SKM-1 (cell line): ENCODE measurements at regions not wholly inside any gene's neighbourhood (a gene's known extent, or its start where the extent isn't known, plus 50 kb on each side); places are given as distances from the start of the nearest gene placed in this dataset.
"Not testable (repeated sequence)": the region's sequence is repeated elsewhere in the genome, so short reads cannot be mapped to it uniquely, and the experiment has no call there.

Experiments
- DNase-seq: peaks from one replicate; lab custom pipeline; 2025; ENCODE audit not compliant: unreplicated experiment; lab: John Stamatoyannopoulos, UW

GRCh38 chr13:80945328-80945727 is 604.4 kb upstream of the SPRY2 start:
- no peak for DNase-seq

- DNase-seq = no peak
Measured at GRCh38 chr13:80939581-80939980, 598.7 kb upstream of the SPRY2 start.

DNA sequence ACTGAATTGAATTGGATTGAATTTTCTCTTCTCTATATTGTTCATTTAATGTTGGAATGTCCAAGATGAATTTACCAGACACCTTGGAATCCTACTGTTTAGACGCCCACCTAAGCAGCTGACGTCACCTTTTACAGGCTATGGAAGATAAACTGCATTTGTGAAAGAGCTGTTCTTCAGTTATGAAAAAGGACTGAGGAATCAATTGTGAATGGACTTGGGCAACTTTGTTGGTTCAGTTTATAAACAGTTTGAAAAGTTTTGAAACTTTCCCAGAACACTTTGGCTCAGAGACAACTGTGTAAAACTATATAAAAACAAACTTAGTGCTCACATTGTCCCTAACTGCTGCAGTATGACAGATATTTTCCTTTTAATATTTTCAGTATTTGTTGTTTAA is 590.8 kb upstream of the SPRY2 start:
- no peak for DNase-seq

- DNase-seq = no peak
Measured at GRCh38 chr13:80931118-80931517, 590.2 kb upstream of the SPRY2 start.

DNA sequence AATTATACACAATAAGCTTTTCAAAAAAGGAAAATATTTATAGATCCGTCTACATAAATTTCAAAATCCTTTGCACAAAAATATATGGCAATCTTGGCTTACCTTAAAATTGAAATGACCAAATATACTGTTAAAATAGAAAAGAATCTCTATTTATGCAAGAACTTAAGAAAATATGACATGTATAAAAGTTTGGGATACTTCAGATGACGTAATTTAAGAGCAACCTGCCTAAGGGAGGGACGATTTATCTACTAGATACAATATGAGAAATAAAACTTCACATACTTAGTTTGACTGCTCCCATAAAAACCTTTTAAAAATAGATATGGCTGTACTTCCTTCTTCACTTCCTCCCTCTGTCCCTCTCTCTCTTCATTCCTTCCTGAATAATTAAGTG is 587.3 kb upstream of the SPRY2 start:
- DNase-seq = no peak

GRCh38 chr13:80926024-80926423 is 585.1 kb upstream of the SPRY2 start:
- DNase-seq = not testable (repeated sequence)

DNA sequence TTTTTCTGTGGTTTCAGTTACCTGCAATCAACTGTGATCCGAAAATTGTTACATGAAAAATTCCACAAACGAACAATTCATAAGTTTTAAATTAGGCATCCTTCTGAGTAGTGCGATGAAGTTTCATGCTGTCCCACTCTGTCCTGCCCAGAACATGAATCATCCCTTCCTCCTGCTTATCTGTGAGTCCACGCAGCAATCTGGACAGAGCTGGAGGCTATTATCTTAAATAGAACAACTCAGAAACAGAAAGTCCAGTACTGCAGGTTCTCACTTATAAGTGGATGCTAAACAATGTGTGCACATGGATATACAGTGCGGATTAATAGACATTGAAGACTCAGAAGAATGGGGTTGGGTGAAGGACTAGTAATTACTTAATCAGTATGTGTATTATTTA is 583.7 kb upstream of the SPRY2 start:
- no peak for DNase-seq

DNA sequence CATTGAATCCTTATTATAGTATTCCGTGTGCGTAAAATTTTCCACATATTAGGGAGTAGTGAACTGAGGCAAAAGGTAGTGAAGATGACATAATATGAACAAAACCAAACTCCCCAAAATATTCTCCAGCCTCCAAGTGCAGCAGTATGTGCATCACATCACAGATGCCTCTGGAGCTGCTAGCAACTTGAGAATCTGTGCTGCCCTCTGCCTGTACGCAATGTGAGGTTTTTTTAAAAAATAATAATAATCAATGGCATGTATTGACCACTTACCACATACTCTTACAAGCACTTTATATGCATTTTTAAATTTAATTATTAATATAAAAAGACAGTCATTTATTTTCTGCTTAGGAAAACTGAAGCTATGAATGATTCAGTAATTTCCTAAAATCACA is 583.0 kb upstream of the SPRY2 start:
- DNase-seq = no peak

GRCh38 chr13:80921971-80922370 is 581.0 kb upstream of the SPRY2 start:
- no peak for DNase-seq

DNA sequence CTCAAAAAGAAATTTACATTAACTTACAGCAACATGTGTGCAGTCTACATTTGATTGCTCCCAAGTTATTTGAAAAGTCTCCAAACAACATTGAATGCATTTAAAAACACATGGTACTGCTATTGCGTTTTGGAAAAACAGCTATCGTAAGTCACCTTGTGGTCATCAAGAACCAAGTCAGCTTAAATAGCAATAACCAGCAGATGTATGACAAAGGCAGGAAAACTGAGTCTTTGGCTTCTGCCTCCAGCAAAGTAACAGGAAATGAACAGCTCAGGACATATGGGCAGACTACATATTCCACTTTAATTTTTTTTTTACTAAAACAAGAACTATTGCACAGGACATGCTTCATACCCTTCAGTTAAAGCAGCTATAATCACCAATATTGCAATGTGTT is 580.6 kb upstream of the SPRY2 start:
- DNase-seq = no peak

DNA sequence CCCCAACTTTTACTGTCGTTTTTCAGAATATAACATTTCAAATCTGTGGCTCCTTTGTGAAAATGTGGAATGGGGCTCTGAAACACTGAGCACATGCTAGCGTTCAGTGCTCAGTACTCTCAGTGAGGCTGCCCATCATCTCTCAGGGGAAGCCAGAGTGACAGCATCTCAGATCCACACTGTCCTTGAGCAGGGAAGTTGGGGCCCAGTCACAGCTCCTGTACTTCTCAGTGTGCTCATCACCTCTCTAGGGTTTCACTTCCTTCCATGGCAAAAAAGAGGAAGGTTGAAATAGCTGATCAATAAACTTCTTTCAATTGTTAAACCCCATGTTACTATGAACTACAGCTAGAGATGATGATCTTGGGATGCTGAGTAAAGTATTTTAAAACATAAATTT is 565.9 kb upstream of the SPRY2 start:
- peak; percentile 9 for DNase-seq

DNA sequence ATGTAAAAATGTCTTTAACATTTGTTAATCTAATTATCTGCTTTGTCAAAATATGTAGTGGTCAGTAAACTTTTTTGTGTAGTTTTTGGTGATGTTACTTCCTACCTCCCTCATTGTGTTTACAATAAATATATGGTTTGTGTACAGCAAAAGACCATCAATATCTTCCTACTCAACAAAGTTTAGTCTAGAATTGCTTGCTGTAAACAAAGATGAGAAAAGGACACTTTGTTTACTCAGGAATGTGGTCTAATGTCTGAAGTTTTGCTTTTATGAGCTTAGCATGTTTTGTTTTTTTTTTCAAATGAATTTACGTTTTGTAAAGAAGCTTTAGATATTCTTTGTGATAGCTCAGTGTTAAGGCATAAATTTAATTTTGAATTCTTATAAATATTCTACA is 563.5 kb upstream of the SPRY2 start:
- no peak for DNase-seq

- no peak for DNase-seq
Measured at GRCh38 chr13:80903911-80904310, 563.0 kb upstream of the SPRY2 start.

GRCh38 chr13:80901530-80901929 is 560.6 kb upstream of the SPRY2 start:
- no peak for DNase-seq

- no peak for DNase-seq
Measured at GRCh38 chr13:80901111-80901510, 560.2 kb upstream of the SPRY2 start.

DNA sequence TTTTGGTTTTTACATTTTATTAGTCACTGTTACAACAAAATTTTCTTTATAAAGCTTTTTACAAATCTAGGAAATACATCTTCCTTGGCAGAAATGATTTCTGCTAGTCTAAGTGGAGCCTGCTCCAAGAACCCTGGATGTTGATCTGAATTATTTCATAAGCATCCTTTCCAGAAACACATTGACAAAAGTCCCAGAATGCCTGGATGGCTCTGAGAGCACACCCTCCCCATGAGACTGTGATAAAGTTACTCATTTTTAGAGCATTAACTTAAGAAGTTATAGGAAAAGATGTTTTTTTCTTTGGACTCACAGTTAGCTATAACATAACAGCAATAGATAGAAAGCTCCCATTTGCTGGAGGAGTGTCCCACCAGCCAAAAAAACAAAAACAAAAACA is 559.6 kb upstream of the SPRY2 start:
- no peak for DNase-seq

DNA sequence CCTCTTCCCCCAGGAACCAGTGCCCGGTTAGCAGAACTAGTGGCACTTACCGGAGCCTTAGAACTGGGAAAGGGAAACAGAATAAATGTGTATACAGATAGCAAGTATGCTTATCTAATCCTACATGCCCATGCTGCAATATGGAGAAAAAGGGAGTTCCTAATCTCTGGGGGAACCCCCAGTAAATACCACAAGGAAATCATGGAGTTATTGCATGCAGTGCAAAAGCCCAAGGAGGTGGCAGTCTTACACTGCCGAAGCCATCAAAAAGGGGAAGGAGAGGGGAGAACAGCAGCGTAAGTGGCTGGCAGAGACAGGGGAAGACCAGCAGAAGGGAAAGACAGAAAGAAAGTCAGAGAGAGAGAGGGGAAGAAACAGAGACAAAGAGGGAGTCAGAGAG is 556.7 kb upstream of the SPRY2 start:
- DNase-seq = not testable (repeated sequence)

GRCh38 chr13:80894917-80895316 is 554.0 kb upstream of the SPRY2 start:
- DNase-seq = no peak

DNA sequence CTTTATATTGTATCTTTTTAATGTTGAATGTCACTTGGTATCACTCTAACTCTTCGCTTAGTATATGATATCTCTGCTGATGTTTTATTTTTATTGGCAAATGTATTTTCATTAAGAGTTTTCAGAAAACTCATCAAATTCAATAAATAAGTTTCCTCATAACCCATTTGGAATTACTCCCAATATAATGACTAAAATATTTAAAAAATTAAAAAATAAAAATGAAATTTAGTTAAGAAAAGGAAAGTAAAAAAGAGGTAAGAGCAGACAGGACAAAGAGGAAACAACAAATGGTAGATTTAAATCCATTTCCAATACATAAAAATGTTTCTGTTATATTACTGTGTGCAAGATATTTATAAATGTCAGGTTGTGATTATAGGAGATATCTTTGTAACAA is 548.9 kb upstream of the SPRY2 start:
- DNase-seq = no peak

DNA sequence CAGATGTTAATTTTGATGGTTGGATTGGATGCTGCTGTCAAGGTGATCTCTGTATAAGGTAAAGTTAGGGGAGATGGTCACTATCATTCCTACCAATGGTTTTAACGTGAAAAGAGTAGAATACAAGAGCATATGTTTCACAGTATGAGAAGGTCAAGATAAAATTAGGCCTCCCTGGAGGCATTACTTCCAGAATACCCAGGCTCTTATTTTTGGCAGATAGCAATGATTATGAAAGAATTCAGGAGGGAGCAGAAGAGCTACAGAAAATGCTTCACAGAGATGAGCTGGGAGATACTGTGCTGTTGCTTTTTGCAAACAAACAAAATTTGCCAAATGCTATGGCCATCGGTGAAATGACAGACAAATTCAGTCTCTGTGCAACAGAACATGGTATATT is 547.5 kb upstream of the SPRY2 start:
- no peak for DNase-seq

DNA sequence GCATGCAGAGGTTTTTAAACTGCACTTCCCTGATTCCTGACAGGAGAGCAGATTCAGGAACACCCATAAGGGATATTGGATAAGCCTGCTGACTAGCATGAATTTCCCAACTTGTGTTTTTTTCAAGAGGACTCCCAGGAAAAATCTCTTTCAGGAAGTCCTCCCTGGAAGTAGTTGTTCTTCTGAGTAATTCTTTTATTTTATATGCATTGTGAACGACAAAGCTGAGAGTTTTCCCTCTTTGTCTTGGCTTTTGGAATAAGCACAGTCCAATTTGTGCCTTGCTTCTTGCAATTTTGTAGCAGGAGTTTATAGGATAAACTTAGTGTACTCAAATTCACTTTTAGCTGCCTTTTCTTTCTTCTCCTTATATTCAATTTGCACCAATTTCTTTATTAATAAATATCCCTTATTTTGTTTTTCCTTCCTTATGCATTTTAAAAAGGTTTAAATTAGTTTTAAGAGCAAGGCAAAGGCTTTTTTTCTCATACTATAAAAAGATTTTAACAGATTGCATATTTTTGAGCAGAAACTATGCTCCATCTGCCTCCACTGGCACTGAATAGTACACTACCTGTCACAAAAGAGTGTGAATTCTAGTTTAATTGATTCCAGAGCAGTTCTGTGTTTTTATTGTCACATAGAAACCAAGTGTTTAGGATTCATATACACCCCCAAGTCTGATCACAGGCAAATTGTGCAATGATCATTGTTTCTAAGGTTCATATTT is 543.3 kb upstream of the SPRY2 start:
- DNase-seq = no peak

DNA sequence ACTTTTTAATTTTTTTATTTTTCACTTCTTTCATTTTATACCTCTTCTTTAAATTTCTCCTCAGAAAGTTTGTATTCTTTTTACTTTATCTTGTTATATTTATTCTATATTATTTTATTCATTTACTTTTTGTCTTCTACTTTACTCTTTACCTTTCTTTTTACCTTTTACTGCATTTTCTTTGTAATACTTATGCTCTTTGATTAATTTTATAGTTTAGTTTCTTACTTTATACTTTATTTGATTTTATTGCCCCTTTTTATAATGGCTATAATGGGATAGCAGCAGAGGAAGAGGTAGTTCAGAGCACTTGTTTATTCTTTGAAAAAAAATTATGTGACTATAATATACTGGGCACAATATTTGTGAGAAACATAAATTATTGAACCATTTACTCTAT is 542.6 kb upstream of the SPRY2 start:
- DNase-seq = no peak

DNA sequence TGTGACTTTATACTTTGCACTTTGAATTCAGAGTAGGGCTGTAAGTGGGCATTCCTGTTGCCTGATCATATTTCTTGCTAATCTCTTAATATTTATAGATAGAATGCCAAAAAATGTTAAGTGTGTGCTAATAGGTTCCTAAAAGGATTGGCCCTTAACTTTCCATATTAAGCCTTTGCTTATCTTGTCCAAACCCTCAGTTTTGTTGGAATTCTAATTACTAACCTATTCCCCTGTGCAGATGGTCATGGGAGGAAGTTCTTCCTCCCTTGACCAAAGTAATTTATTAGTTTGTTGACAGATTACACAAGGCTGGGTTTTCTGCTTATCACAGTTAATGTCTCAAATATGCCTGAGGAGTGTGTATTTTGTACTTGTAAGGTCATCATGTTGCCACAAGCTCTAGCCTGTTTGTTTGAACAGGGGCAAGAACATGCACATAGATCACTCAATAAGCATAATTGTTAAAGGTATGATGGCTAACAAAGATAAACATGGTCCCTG is 541.1 kb upstream of the SPRY2 start:
- DNase-seq = no peak
